ENCODE measurements at regions not wholly inside any gene's neighbourhood (a gene's known extent, or its start where the extent isn't known, plus 50 kb on each side); places are given as distances from the start of the nearest gene placed in this dataset.

GRCh38 chr1:168949672-168950071 is 156.8 kb upstream of the ATP1B1 start:
- Mint-ChIP-seq H3K36me3 (ENCODE audit: low read depth) (no peaks in the 10 kb centered on the region), H3K4me3 (no peak overlapping the region), H3K27me3 (ENCODE audit: insufficient read depth) (peaks cover 25% of the 10 kb centered on the region), H3K27ac (no peak overlapping the region), H3K9me3 (peaks cover 3% of the 10 kb centered on the region), H3K4me1 (peaks cover 2% of the 10 kb centered on the region)
- no peak for DNase-seq
- Histone ChIP-seq H3K4me3 (ENCODE audit: low read length) (no peak overlapping the region), H3K4me1 (ENCODE audit: control insufficient read depth, insufficient read depth, low read length) (no peaks in the 10 kb centered on the region), H3K9ac (ENCODE audit: extremely low read depth, low read length, poor library complexity, severe bottlenecking) (no peak overlapping the region), H3K27ac (ENCODE audit: low read depth, low read length) (no peak overlapping the region), H3K9me3 (ENCODE audit: control insufficient read depth, low read length) (no peaks in the 10 kb centered on the region), H3K36me3 (ENCODE audit: control insufficient read depth, insufficient read depth, low read length) (no peaks in the 10 kb centered on the region), H3K27me3 (ENCODE audit: control insufficient read depth, insufficient read depth, low read length, poor library complexity, severe bottlenecking) (peaks cover 70% of the 10 kb centered on the region)
- TF ChIP-seq CTCF (conservative IDR thresholded peaks at IDR 0.05) = no peak

DNA sequence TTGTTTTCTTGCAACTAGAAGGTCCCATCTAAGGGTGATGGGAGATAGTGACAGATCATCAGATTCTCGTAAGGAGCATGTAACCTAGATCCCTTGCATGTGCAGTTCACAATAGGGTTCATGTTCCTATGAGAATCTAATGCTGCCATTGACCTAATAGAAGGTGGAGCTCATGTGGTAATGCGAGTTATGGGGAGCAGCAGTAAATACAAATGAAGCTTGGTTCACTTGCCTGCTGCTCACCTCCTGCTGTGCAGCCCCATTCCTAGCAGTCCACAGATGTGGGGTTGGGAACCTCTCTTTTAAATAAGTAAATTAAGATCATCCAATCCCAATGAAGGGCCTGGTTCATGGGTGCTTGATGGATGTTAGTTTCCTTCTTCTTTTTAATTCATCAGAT is 148.7 kb upstream of the ATP1B1 start:
- 93 to 100% methylated on average over 1 to 2 of the region's 2 CpGs for WGBS, 2 experiments (ENCODE audit: insufficient coverage in 1 of 2, insufficient read length in 1 of 2)
- H3K27me3 Mint-ChIP-seq (ENCODE audit: insufficient read depth) = peaks cover 20% of the 10 kb centered on the region
- no peak for DNase-seq

DNA sequence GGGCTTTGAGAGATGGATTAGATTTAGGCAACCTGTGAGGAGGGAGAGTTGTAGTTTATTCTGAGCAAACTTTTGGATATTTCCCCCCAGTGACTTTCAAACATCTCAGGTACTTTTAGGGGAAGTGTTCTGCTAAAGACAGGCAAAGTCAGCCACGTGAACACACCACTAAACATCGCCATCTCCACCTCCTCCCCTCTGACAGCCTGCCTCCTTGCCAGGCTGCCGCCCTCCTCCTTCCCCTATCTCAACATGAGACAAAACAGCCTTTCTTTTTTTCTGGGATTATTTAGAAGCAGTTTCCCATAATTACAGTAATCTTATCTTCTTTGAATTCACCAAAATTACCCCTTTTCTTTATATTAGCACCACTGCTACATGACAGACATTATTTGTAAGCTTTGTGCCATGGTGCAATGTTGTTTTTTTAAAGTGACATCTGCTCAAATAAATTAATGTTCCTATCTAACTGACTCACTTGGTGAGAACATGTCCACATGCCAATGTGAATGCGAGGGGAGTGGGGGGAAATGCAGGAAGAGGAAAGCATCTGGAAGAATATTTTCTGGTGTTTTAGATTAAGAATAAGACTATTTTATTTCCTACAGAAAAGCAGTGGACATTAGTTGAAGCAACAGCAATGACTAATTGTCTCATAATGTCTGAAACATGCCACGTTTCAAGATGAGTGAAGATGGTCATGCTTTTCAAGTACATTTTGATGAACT is 147.8 kb upstream of the ATP1B1 start:
- Mint-ChIP-seq H3K9me3 (no peaks in the 10 kb centered on the region), H3K4me3 (no peak overlapping the region), H3K36me3 (ENCODE audit: low read depth) (no peaks in the 10 kb centered on the region), H3K27ac (no peak overlapping the region), H3K4me1 (peaks cover 9% of the 10 kb centered on the region), H3K27me3 (ENCODE audit: insufficient read depth) (peaks cover 15% of the 10 kb centered on the region)
- Histone ChIP-seq H3K36me3 (ENCODE audit: control insufficient read depth, insufficient read depth, low read length) (no peaks in the 10 kb centered on the region), H3K4me1 (ENCODE audit: control insufficient read depth, insufficient read depth, low read length) (no peaks in the 10 kb centered on the region), H3K27ac (ENCODE audit: low read depth, low read length) (no peak overlapping the region), H3K27me3 (ENCODE audit: control insufficient read depth, insufficient read depth, low read length, poor library complexity, severe bottlenecking) (no peaks in the 10 kb centered on the region), H3K4me3 (ENCODE audit: low read length) (no peak overlapping the region), H3K9me3 (ENCODE audit: control insufficient read depth, low read length) (no peaks in the 10 kb centered on the region), H3K9ac (ENCODE audit: extremely low read depth, low read length, poor library complexity, severe bottlenecking) (no peak overlapping the region)
- TF ChIP-seq CTCF (conservative IDR thresholded peaks at IDR 0.05) = no peak
- WGBS, 2 experiments (ENCODE audit: insufficient coverage in 1 of 2, insufficient read length in 1 of 2) = 83 to 89% methylated on average over 4 of the region's 5 CpGs
- DNase-seq = no peak

More for the DNA sequence above, 148.7 kb upstream of the ATP1B1 start:
- Histone ChIP-seq H3K9ac (ENCODE audit: extremely low read depth, low read length, poor library complexity, severe bottlenecking) (no peak overlapping the region), H3K27me3 (ENCODE audit: control insufficient read depth, insufficient read depth, low read length, poor library complexity, severe bottlenecking) (peaks cover 6% of the 10 kb centered on the region), H3K4me3 (ENCODE audit: low read length) (no peak overlapping the region), H3K27ac (ENCODE audit: low read depth, low read length) (no peak overlapping the region), H3K36me3 (ENCODE audit: control insufficient read depth, insufficient read depth, low read length) (no peaks in the 10 kb centered on the region), H3K9me3 (ENCODE audit: control insufficient read depth, low read length) (no peaks in the 10 kb centered on the region), H3K4me1 (ENCODE audit: control insufficient read depth, insufficient read depth, low read length) (no peaks in the 10 kb centered on the region)
- H3K27ac Mint-ChIP-seq = no peak overlapping the region
- peaks cover 9% of the 10 kb centered on the region for H3K4me1 Mint-ChIP-seq
- no peak overlapping the region for H3K4me3 Mint-ChIP-seq
- no peaks in the 10 kb centered on the region for H3K36me3 Mint-ChIP-seq (ENCODE audit: low read depth)
- no peak for TF ChIP-seq CTCF (conservative IDR thresholded peaks at IDR 0.05)
- H3K9me3 Mint-ChIP-seq = peaks cover 3% of the 10 kb centered on the region

Measured in endodermal cell (in vitro differentiated cells).